Activated T-cell treated with anti-CD3 and anti-CD28 coated beads, Interleukin-2, amount 50 U/mL, for 4 hours (primary cell): ENCODE measurements at regions not wholly inside any gene's neighbourhood (a gene's known extent, or its start where the extent isn't known, plus 50 kb on each side); places are given as distances from the start of the nearest gene placed in this dataset.

Experiments
- ATAC-seq, 2 donors: fragments of 200-7000 bp; cut with Tn5 transposase; one replicate each; pipeline ENCODE4 v1.10.0; 2021
- DNase-seq: peaks from one replicate; pipeline ENCODE4 v3.0.0-alpha.2; 2020
- H3K27me3 Mint-ChIP-seq: one replicate; pipeline ENCODE4 v1.8.0; 2021; ENCODE audit warnings: low read depth, mixed read lengths
- H3K36me3 Mint-ChIP-seq: one replicate; pipeline ENCODE4 v1.8.0; 2022; ENCODE audit warnings: mixed read lengths; ENCODE audit not compliant: insufficient read depth
- H3K4me1 Mint-ChIP-seq: one replicate; pipeline ENCODE4 v1.8.0; 2021; ENCODE audit warnings: low read depth, mixed read lengths
- H3K4me3 Mint-ChIP-seq: one replicate; pipeline ENCODE4 v1.8.0; 2021; ENCODE audit warnings: mild to moderate bottlenecking, moderate library complexity, mixed read lengths
- H3K9me3 Mint-ChIP-seq: one replicate; pipeline ENCODE4 v1.8.0; 2021; ENCODE audit warnings: mixed read lengths

DNA sequence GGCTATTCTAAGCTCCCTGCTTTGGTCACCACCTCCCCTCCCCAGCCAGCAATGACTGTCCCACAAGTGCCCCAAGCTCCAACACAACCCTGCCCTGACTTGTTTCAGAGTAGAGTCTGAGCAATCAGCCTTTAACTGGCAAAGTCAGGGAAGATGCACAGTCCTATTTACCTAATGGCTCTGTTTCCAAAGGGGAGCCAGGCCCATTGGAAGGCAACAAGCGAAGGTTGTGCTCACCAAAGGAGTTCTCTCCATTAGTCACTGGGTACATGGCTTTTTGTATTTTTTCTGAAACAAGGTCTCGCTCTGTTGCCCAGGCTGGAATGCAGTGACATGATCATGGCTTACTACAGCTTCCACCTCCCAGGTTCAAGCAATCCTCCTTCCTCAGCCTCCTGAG lies 267.1 kb upstream of the CRY1 start:
- no peak for DNase-seq
- H3K9me3 Mint-ChIP-seq: no peaks in the 10 kb centered on the region
- H3K4me3 Mint-ChIP-seq: no peak overlapping the region
- ATAC-seq: no peak
- H3K36me3 Mint-ChIP-seq: no peaks in the 10 kb centered on the region
- peaks cover 12% of the 10 kb centered on the region for H3K4me1 Mint-ChIP-seq
- no peaks in the 10 kb centered on the region for H3K27me3 Mint-ChIP-seq

DNA sequence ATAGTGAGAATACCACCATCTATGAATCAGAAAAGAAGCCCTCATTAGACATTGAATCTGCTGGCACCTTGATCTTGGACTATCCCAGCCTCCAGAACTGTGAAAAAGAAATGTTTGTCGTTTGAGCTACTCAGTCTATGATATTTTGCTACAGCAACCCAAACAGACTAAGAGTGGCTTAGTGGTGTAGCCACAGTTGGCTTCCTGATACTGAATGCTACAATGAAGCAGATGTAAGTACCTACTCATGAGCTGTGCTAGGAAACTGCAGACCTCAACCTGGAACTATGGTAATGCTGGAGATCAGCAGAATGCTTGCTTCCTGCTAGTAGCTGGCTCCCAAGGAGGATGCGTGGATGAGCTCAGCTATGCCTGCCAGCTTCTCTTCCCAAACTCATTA lies 268.6 kb upstream of the CRY1 start:
- no peaks in the 10 kb centered on the region for H3K27me3 Mint-ChIP-seq
- H3K4me1 Mint-ChIP-seq: peaks cover 3% of the 10 kb centered on the region
- ATAC-seq (no peak), DNase-seq (no peak)
- no peaks in the 10 kb centered on the region for H3K36me3 Mint-ChIP-seq
- no peaks in the 10 kb centered on the region for H3K9me3 Mint-ChIP-seq
- H3K4me3 Mint-ChIP-seq: no peak overlapping the region

DNA sequence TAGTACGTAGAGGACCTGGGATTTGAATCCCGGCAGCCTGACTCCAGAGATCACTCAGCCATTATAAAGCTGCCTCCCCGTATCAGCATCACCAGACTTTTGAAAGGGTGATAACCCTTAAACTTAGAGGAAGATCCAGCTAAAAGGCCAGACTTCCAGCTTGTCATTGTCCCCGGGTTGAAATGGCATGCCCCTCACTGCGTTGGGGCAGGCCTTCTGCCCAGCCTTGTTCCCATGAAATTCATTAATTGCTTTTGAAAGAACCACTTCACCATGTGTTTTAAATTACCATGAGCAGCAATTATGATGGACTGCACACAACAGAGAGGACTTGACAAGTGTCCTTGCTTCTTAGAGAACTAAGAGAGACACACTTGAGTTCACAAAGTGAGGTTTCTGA lies 269.6 kb upstream of the CRY1 start:
- DNase-seq (no peak), ATAC-seq (no peak)
- Mint-ChIP-seq H3K4me3 (no peak overlapping the region), H3K36me3 (no peaks in the 10 kb centered on the region), H3K9me3 (no peaks in the 10 kb centered on the region), H3K27me3 (no peaks in the 10 kb centered on the region), H3K4me1 (peaks cover 7% of the 10 kb centered on the region)

DNA sequence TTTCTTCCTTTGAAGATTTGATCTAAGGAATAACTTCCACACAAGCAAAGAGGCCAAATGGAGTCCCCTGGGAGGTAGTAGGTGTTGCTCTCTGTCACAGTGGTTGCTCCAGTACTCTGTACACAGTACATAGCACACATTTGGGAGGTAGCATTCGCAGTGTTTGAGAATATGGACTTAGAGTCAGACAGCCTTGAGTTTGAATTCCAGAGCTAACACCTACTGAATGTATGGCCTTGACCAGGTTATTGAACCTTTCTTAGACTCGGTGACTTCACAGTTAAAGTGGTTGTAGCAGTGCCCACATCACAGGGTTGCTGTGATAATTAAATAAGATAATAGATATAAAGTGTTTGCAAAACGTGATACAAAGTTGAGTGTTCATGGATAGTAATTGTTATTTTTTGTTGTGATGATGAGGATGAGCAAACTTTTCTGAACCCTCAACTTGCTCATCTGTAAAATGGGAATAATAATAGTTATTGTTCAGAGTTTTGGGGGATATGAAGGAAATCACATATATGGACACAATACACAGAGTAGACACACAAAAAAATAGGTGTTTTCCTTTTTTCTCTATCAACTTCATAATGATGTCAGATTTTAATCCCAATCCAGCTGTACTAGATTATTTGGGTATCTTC lies 271.6 kb upstream of the CRY1 start:
- ATAC-seq: no peak
- no peak overlapping the region for H3K4me3 Mint-ChIP-seq
- no peaks in the 10 kb centered on the region for H3K36me3 Mint-ChIP-seq
- H3K27me3 Mint-ChIP-seq: no peaks in the 10 kb centered on the region
- DNase-seq: no peak
- H3K9me3 Mint-ChIP-seq: no peaks in the 10 kb centered on the region
- peaks cover 21% of the 10 kb centered on the region for H3K4me1 Mint-ChIP-seq

DNA sequence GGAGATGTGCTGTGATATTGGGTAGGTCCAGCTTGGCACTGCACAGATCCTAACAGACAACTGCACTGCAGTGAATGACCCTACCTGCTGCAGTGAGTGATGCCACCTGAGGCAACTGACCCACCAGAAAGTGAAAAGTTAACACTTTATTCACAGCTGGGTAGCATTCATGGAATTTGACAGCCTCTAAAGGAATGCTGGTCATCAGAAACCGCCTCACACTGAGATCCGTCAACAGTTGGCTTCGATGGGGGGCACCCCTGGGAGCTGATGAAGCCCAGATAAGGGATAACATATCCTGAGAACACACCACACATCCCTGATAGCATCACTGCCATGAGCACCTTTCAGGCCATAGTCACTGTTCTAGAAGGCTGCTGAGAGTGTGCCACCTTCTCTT lies 272.4 kb upstream of the CRY1 start:
- no peaks in the 10 kb centered on the region for H3K27me3 Mint-ChIP-seq
- H3K9me3 Mint-ChIP-seq: no peaks in the 10 kb centered on the region
- peaks cover 28% of the 10 kb centered on the region for H3K4me1 Mint-ChIP-seq
- ATAC-seq: no peak
- H3K4me3 Mint-ChIP-seq: no peak overlapping the region
- no peak for DNase-seq
- H3K36me3 Mint-ChIP-seq: no peaks in the 10 kb centered on the region

DNA sequence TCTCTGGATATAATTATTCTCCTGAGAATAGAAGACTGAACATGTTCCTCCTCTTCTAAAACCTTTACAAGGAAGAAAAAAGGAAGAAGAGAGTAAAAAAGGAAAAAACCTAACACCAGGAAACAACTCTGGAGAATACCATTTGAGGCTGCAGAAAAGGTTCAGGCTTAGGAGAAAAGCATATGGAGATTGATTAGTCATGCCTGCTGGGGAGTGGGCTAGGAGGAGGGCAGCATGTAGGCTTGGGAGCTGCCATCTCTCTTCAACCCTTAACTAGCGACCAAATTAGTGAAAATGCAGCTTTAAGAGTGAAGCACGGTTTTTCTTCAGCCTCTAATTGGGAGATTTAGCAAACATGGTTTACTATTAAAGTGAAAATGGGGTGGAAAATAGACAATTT lies 273.0 kb upstream of the CRY1 start:
- ATAC-seq (no peak), DNase-seq (no peak)
- peaks cover 34% of the 10 kb centered on the region for H3K4me1 Mint-ChIP-seq
- no peaks in the 10 kb centered on the region for H3K27me3 Mint-ChIP-seq
- no peak overlapping the region for H3K4me3 Mint-ChIP-seq
- H3K36me3 Mint-ChIP-seq: no peaks in the 10 kb centered on the region
- H3K9me3 Mint-ChIP-seq: no peaks in the 10 kb centered on the region

DNA sequence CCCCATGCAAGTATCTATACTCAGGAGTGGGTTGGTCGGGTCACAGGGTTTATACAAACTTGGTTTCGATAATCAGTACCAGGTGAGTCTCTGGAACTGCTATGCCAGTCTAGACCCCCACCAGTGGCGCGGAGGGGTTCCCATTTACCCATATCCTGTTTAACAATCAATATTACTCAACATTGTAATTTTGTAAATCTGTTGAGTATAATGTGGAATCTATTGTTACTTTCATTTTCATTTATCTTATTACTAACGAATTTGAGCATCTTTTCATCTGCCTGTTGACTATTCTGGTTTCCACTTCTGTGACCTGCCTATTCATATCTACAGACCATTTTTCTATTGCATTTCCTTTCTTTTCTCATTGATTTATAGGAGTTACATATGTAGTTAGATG lies 275.2 kb upstream of the CRY1 start:
- H3K36me3 Mint-ChIP-seq: no peaks in the 10 kb centered on the region
- H3K4me1 Mint-ChIP-seq: peaks cover 57% of the 10 kb centered on the region
- ATAC-seq (peak; percentile 71 to 73), DNase-seq (no peak)
- H3K27me3 Mint-ChIP-seq: no peaks in the 10 kb centered on the region
- peak overlapping the region; percentile 71 for H3K4me3 Mint-ChIP-seq
- no peaks in the 10 kb centered on the region for H3K9me3 Mint-ChIP-seq

DNA sequence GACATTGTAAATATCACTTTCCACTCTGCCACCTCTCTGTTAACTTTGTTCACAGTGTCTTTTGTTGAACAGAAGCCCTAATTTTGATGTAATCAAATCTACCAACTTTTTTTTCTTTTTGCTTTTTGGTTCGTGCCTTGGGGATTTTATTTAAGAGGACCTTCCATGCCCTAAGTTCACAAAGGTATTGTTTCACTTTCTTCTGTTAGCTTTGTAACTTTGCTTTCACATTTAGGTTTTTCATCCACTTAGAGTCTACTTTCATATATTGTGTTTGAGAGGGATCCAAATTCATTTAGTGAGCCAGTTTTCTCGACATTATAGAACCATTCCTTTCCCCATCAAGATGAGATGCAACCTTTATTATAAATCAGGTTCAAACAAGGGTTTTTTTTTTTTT lies 275.7 kb upstream of the CRY1 start:
- H3K4me1 Mint-ChIP-seq: peaks cover 61% of the 10 kb centered on the region
- no peaks in the 10 kb centered on the region for H3K27me3 Mint-ChIP-seq
- DNase-seq (no peak), ATAC-seq (peak in 1 of 2 donors; percentile 15)
- peak overlapping the region; percentile 71 for H3K4me3 Mint-ChIP-seq
- no peaks in the 10 kb centered on the region for H3K9me3 Mint-ChIP-seq
- H3K36me3 Mint-ChIP-seq: no peaks in the 10 kb centered on the region

DNA sequence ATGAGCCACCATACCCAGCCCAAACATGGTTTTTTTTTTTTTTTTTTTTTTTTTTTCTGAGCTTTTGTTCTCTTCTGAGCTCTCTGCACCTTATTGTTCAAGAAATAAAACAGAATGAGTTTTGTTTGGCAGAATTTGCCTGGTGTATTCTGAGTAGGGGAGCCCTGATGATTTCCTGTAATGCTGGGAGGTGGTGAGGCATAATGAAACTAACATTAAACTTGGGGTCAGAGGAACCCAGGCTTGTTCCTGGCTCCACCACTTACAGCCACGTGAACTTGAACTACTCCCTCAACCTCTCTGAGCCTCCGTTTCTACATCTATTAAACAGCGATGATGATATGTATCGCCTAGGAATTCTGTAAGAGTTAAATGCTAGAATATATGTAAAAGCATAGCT lies 276.3 kb upstream of the CRY1 start:
- H3K36me3 Mint-ChIP-seq: no peaks in the 10 kb centered on the region
- DNase-seq (peak; percentile 17), ATAC-seq (peak; percentile 46 to 53)
- H3K4me1 Mint-ChIP-seq: peaks cover 68% of the 10 kb centered on the region
- no peaks in the 10 kb centered on the region for H3K27me3 Mint-ChIP-seq
- H3K9me3 Mint-ChIP-seq: no peaks in the 10 kb centered on the region
- peak overlapping the region; percentile 71 for H3K4me3 Mint-ChIP-seq

DNA sequence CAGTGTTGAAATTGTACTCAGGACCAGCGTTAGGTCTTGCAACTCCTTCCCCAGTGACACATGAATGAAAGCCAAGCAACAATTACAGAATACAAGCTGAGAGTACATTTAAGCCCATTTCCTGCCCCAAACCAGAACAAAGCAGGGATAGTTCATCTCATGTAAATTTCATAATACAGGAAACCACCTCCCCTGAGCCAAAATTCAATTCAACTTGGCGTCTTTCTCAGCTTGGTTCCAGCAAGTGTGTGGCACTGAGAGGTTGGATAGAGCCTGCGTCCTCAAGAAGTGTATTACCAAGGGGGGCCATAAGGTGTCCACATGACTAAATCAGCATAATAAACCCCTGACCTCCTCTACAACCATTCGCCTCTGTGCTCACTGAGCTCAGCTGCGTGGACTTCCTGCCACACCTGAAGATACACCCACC lies 278.9 kb upstream of the CRY1 start:
- ATAC-seq (peak; percentile 41 to 56), DNase-seq (no peak)
- Mint-ChIP-seq H3K36me3 (no peaks in the 10 kb centered on the region), H3K4me1 (peaks cover 77% of the 10 kb centered on the region), H3K9me3 (no peaks in the 10 kb centered on the region), H3K27me3 (no peaks in the 10 kb centered on the region), H3K4me3 (peak overlapping the region; percentile 45)

DNA sequence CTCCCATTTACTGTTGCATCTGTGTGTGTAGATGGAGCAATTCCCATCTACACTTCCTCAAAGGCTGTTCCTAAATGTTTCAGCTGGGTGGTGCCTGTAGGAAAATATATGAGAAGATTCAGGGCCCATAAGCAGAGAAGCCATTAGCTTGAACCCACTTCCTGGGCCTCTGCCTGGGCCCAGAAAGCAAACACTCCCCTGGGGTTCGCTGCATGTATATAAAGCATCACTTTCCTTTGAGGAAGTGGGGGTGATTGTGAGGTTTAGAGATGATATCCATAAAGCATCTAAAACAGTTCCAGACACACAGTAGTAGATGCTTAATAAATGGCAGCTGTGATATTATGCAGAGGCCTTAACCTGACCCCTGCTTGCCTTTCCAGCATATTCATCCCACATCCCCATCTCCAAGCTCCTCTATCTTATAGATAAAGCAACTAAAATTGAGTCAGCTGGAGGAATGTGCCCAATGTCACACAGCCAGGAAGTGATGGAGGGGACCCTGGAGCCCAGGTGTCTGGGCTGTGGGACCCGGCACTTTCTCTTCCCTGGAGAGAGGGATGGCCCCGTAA lies 280.0 kb upstream of the CRY1 start:
- ATAC-seq: no peak
- H3K36me3 Mint-ChIP-seq: no peaks in the 10 kb centered on the region
- H3K4me3 Mint-ChIP-seq: no peak overlapping the region
- H3K27me3 Mint-ChIP-seq: no peaks in the 10 kb centered on the region
- no peaks in the 10 kb centered on the region for H3K9me3 Mint-ChIP-seq
- peaks cover 69% of the 10 kb centered on the region for H3K4me1 Mint-ChIP-seq
- DNase-seq: no peak

DNA sequence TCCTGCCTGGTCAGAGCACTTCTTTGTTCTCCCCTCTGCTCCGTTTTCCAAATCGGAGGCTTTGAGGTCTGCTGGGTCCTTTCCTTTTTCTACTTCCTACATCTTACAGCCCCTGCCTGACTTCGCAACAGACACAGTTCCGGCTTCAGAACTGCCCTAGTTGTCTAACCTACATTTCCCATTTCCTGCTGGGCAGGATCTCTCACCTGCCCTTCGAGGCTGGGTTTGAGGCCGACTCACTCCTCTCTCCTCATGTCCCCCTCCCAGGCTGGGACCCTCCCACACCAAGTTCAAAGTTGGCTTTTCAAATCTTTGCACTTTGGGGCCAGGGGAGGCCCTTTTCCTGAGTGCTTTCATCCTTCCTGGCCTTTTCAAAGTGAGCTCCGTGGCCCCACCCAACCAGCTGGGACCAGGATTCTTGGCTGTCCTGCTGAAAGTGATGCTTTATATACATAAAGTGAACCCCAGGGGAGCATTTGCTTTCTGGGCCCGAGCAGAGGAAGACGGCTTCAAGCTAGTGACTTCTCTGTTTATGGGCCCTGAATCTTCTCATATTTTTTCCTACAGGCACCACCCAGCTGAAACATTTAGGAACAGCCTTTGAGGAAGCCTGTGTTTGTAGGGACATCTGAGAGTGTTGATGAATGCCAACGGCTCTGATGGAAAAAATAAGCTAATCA lies 281.0 kb upstream of the CRY1 start:
- ATAC-seq (no peak), DNase-seq (no peak)
- H3K9me3 Mint-ChIP-seq: no peaks in the 10 kb centered on the region
- H3K4me3 Mint-ChIP-seq: peak overlapping the region; percentile 31
- H3K36me3 Mint-ChIP-seq: no peaks in the 10 kb centered on the region
- H3K27me3 Mint-ChIP-seq: no peaks in the 10 kb centered on the region
- peaks cover 61% of the 10 kb centered on the region for H3K4me1 Mint-ChIP-seq

DNA sequence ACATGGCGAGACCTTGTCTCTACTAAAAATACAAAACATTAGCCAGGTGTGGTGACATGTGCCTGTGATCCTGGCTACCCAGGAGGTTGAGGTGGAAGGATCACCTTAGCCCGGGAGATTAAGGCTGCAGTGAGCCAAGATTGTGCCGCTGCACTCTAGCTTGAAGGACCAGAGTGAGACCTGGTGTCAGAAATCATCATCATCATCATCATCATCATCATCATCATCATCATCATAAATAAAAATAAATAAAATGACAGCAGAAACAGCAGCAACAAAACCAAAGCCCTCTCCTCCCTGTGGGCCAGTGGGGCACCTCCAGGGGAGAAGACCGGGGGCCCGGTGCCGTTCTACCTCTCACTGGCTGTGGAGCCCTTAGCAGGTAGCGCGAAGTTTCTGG lies 281.9 kb upstream of the CRY1 start:
- H3K9me3 Mint-ChIP-seq: no peaks in the 10 kb centered on the region
- no peaks in the 10 kb centered on the region for H3K36me3 Mint-ChIP-seq
- ATAC-seq: no peak
- DNase-seq: no peak
- no peaks in the 10 kb centered on the region for H3K27me3 Mint-ChIP-seq
- no peak overlapping the region for H3K4me3 Mint-ChIP-seq
- peaks cover 57% of the 10 kb centered on the region for H3K4me1 Mint-ChIP-seq

DNA sequence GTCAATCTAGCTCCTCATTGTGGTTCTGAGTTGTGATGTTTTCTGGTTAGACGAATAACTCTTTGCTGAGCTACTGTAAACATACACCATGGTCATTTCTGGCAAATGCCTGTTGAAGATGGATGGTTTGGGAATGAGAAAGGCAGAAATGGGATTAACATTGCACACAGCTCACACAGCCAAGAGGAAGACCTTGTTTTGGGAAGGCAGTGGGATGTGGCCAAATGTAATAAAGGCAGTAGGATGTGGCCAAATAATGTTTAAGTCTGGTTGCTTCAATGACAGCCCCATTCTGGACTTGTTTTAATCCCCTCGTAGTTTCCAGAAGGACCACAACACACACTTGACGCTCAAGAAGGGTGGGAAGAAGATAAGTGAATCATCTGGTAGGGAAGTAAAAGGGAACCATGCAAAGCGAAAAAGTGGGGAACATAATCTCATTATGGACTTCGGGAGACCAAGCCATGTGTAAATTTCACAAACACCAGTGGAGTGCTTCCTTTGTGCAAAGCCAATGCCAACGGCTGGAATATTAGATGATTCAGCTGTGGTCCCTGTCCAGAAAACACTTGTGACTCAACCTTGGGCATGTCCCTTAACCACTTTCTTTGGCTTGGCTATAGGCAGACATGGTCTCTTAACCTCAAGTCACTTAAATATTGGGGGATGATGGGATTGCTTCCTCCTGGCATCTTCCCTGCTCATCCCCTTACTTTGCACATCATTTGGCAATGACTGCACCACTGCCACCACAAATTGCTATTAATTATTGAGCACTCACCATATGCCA lies 284.4 kb upstream of the CRY1 start:
- H3K36me3 Mint-ChIP-seq: no peaks in the 10 kb centered on the region
- ATAC-seq (no peak), DNase-seq (no peak)
- H3K4me1 Mint-ChIP-seq: peaks cover 33% of the 10 kb centered on the region
- H3K27me3 Mint-ChIP-seq: no peaks in the 10 kb centered on the region
- H3K9me3 Mint-ChIP-seq: no peaks in the 10 kb centered on the region
- no peak overlapping the region for H3K4me3 Mint-ChIP-seq
